ENCODE measurements at regions not wholly inside any gene's neighbourhood (a gene's known extent, or its start where the extent isn't known, plus 50 kb on each side); places are given as distances from the start of the nearest gene placed in this dataset.
"Not testable (repeated sequence)": the region's sequence is repeated elsewhere in the genome, so short reads cannot be mapped to it uniquely, and the experiment has no call there.

GRCh38 chr14:27845241-27845850, 921.2 kb upstream of the FOXG1 start:
- ChIA-PET CTCF (no interaction called here), POLR2A (no interaction called here)
- TF ChIP-seq YY1 (tag by site-specific recombination; IDR thresholded peaks at IDR 0.05), result no peak
- TF ChIP-seq ZNF423 (tag by site-specific recombination; IDR thresholded peaks at IDR 0.05), result no peak
- TF ChIP-seq BCL11B (tag by site-specific recombination; IDR thresholded peaks at IDR 0.05; ENCODE audit: low read depth), result no peak
- TF ChIP-seq, protein P1, sequence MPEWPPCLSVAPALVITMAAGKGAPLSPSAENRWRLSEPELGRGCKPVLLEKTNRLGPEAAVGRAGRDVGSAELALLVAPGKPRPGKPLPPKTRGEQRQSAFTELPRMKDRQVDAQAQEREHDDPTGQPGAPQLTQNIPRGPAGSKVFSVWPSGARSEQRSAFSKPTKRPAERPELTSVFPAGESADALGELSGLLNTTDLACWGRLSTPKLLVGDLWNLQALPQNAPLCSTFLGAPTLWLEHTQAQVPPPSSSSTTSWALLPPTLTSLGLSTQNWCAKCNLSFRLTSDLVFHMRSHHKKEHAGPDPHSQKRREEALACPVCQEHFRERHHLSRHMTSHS (tag by site-specific recombination; IDR thresholded peaks at IDR 0.05), result no peak
- no peaks in the 10 kb centered on the region for H3K36me3 ChIP-seq (ENCODE audit: control insufficient read depth in 2 of 2, insufficient read depth in 1 of 2, low read length in 2 of 2)
- no peak overlapping the region for H3K4me3 ChIP-seq (ENCODE audit: low read depth, low read length)
- H3K9me3 ChIP-seq (ENCODE audit: control insufficient read depth, insufficient read depth, low read depth, low read length), result no peaks in the 10 kb centered on the region
- H3K4me1 ChIP-seq (ENCODE audit: control insufficient read depth, insufficient read depth, low read length), result no peaks in the 10 kb centered on the region
- H3K27ac ChIP-seq (ENCODE audit: extremely low read depth, low read depth, low read length), result no peak overlapping the region

DNA sequence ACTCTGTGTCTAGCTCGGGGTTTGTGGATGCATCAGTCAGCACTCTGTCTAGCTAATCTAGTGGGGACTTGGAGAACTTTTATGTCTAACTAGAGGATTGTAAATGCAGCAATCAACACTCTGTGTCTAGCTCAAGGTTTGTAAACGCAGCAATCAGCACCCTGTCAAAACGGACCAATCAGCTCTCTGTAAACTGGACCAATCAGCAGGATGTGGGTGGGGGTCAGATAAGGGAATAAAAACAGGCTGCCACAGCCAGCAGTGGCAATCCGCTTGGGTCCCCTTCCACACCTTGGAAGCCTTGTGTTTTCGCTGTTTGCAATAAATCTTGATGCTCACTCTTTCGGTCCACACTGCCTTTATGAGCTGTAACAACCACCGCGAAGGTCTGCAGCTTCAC, 920.7 kb upstream of the FOXG1 start:
- no peaks in the 10 kb centered on the region for H3K36me3 ChIP-seq (ENCODE audit: control insufficient read depth in 2 of 2, insufficient read depth in 1 of 2, low read length in 2 of 2)
- TF ChIP-seq ZNF248 (tag by site-specific recombination; IDR thresholded peaks at IDR 0.05), result no peak
- TF ChIP-seq ZNF558 (tag by site-specific recombination; IDR thresholded peaks at IDR 0.05), result no peak
- TF ChIP-seq, protein P2, sequence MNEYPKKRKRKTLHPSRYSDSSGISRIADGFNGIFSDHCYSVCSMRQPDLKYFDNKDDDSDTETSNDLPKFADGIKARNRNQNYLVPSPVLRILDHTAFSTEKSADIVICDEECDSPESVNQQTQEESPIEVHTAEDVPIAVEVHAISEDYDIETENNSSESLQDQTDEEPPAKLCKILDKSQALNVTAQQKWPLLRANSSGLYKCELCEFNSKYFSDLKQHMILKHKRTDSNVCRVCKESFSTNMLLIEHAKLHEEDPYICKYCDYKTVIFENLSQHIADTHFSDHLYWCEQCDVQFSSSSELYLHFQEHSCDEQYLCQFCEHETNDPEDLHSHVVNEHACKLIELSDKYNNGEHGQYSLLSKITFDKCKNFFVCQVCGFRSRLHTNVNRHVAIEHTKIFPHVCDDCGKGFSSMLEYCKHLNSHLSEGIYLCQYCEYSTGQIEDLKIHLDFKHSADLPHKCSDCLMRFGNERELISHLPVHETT (tag by site-specific recombination; IDR thresholded peaks at IDR 0.05), result no peak
- TF ChIP-seq ZBTB26 (tag by site-specific recombination; optimal IDR thresholded peaks at IDR 0.05), result no peak
- TF ChIP-seq ZNF26 (tag by site-specific recombination; IDR thresholded peaks at IDR 0.05), result no peak
- no peak for TF ChIP-seq ZNF175 (tag by site-specific recombination; IDR thresholded peaks at IDR 0.05)
- TF ChIP-seq HOXA7 (CRISPR knock-in tag; IDR thresholded peaks at IDR 0.05; ENCODE audit: borderline replicate concordance), result no peak
- no peak for TF ChIP-seq BCL11A (tag by site-specific recombination; IDR thresholded peaks at IDR 0.05; ENCODE audit: low read depth)
- TF ChIP-seq ZNF391 (tag by site-specific recombination; IDR thresholded peaks at IDR 0.05; ENCODE audit: borderline replicate concordance, low read depth), result no peak
- TF ChIP-seq ZNF670 (tag by site-specific recombination; IDR thresholded peaks at IDR 0.05; ENCODE audit: low read depth), result no peak
- no peak for TF ChIP-seq ZBTB11 (tag by site-specific recombination; conservative IDR thresholded peaks at IDR 0.05; ENCODE audit: low read depth)
- no peak for TF ChIP-seq GLIS2 (tag by site-specific recombination; IDR thresholded peaks at IDR 0.05)
- TF ChIP-seq ZNF416 (tag by site-specific recombination; IDR thresholded peaks at IDR 0.05), result no peak
- no peak for TF ChIP-seq KLF16 (tag by site-specific recombination; IDR thresholded peaks at IDR 0.05)
- no peak for TF ChIP-seq CTCF (tag by site-specific recombination; IDR thresholded peaks at IDR 0.05)
- no peak for TF ChIP-seq KLF8 (tag by site-specific recombination; IDR thresholded peaks at IDR 0.05)
- TF ChIP-seq ZNF510 (tag by site-specific recombination; IDR thresholded peaks at IDR 0.05; ENCODE audit: insufficient replicate concordance), result no peak
- no peak for TF ChIP-seq ZFHX2 (tag by site-specific recombination; conservative IDR thresholded peaks at IDR 0.05)
- no peak overlapping the region for H3K27ac ChIP-seq (ENCODE audit: extremely low read depth, low read depth, low read length)
- no peak overlapping the region for H3K4me3 ChIP-seq (ENCODE audit: low read depth, low read length)
- ChIA-PET CTCF (no interaction called here), POLR2A (no interaction called here)
- no peaks in the 10 kb centered on the region for H3K9me3 ChIP-seq (ENCODE audit: control insufficient read depth, insufficient read depth, low read depth, low read length)
- no peaks in the 10 kb centered on the region for H3K4me1 ChIP-seq (ENCODE audit: control insufficient read depth, insufficient read depth, low read length)

GRCh38 chr14:27847480-27847879, 919.1 kb upstream of the FOXG1 start:
- POLR2A ChIA-PET; H3K27ac ChIP-seq (ENCODE audit: extremely low read depth, low read depth, low read length): not testable (repeated sequence)

More at GRCh38 chr14:27847480-27847879, 919.1 kb upstream of the FOXG1 start:
- H3K9me3 ChIP-seq (ENCODE audit: control insufficient read depth, insufficient read depth, low read depth, low read length); H3K4me3 ChIP-seq (ENCODE audit: low read depth, low read length); CTCF ChIA-PET; H3K4me1 ChIP-seq (ENCODE audit: control insufficient read depth, insufficient read depth, low read length); H3K36me3 ChIP-seq (ENCODE audit: control insufficient read depth in 2 of 2, insufficient read depth in 1 of 2, low read length in 2 of 2): not testable (repeated sequence)

All from HEK293 (cell line).